H9 (cell line): ENCODE measurements at regions not wholly inside any gene's neighbourhood (a gene's known extent, or its start where the extent isn't known, plus 50 kb on each side); places are given as distances from the start of the nearest gene placed in this dataset.

Experiments used
- DNase-seq: peaks from one replicate; pipeline ENCODE4 v3.0.0-alpha.2; 2017
- H2AFZ ChIP-seq: one replicate; pipeline ENCODE4 v1.6.1; 2013; ENCODE audit warnings: mild to moderate bottlenecking, low read length, control low read depth, moderate library complexity
- H2AK5ac ChIP-seq: 2 replicates; pipeline ENCODE4 v1.6.1; 2013; ENCODE audit warnings: low read length, control low read depth, mixed read lengths; ENCODE audit not compliant: insufficient read length
- H2BK120ac ChIP-seq: one replicate; pipeline ENCODE4 v1.6.1; 2013; ENCODE audit warnings: low read depth, mild to moderate bottlenecking, low read length, control low read depth, inconsistent platforms; ENCODE audit not compliant: poor library complexity, severe bottlenecking
- H2BK12ac ChIP-seq: 2 replicates; pipeline ENCODE4 v1.6.1; 2013; ENCODE audit warnings: low read length, control low read depth, mixed read lengths, low read depth; ENCODE audit not compliant: insufficient read length
- H2BK15ac ChIP-seq: 2 replicates; pipeline ENCODE4 v1.6.1; 2013; ENCODE audit warnings: low read depth, low read length, control low read depth
- H2BK20ac ChIP-seq: one replicate; pipeline ENCODE4 v1.6.1; 2013; ENCODE audit warnings: low read depth, mild to moderate bottlenecking, low read length, control low read depth, inconsistent platforms; ENCODE audit not compliant: poor library complexity, severe bottlenecking
- H2BK5ac ChIP-seq: 2 replicates; pipeline ENCODE4 v1.6.1; 2013; ENCODE audit warnings: low read length, control low read depth, mixed read lengths; ENCODE audit not compliant: insufficient read length
- H3K14ac ChIP-seq: 2 replicates; pipeline ENCODE4 v1.6.1; 2013; ENCODE audit warnings: low read length, control low read depth; ENCODE audit not compliant: insufficient read depth
- H3K18ac ChIP-seq: 2 replicates; pipeline ENCODE4 v1.6.1; 2013; ENCODE audit warnings: low read depth, mild to moderate bottlenecking, mixed read lengths, low read length, control low read depth; ENCODE audit not compliant: insufficient read length
- H3K23ac ChIP-seq: 2 replicates; pipeline ENCODE4 v1.6.1; 2013; ENCODE audit warnings: low read length, control low read depth, mixed read lengths, low read depth; ENCODE audit not compliant: insufficient read length
- H3K23me2 ChIP-seq: 2 replicates; pipeline ENCODE4 v1.6.1; 2013; ENCODE audit warnings: low read depth, mild to moderate bottlenecking, mixed read lengths, low read length, control low read depth; ENCODE audit not compliant: insufficient read length, poor library complexity, severe bottlenecking
- H3K27ac ChIP-seq: 2 replicates; pipeline ENCODE4 v1.5.1; 2013; ENCODE audit warnings: low read length, control low read depth, mixed read lengths, low read depth; ENCODE audit not compliant: insufficient read length
- H3K27me3 ChIP-seq: 2 replicates; pipeline ENCODE4 v1.6.1; 2013; ENCODE audit warnings: low read length, control low read depth, inconsistent platforms; ENCODE audit not compliant: insufficient read depth
- H3K4ac ChIP-seq: 2 replicates; pipeline ENCODE4 v1.6.1; 2013; ENCODE audit warnings: low read depth, mild to moderate bottlenecking, control low read depth, inconsistent platforms, low read length, moderate library complexity
- H3K4me1 ChIP-seq: 2 replicates; pipeline ENCODE4 v1.6.1; 2013; ENCODE audit warnings: low read length, control low read depth, inconsistent platforms; ENCODE audit not compliant: insufficient read depth
- H3K4me2 ChIP-seq: 2 replicates; pipeline ENCODE4 v1.6.1; 2013; ENCODE audit warnings: low read length, control low read depth, mixed read lengths; ENCODE audit not compliant: insufficient read length, insufficient read depth
- H3K56ac ChIP-seq: 2 replicates; pipeline ENCODE4 v1.6.1; 2013; ENCODE audit warnings: low read depth, mild to moderate bottlenecking, mixed read lengths, low read length, control low read depth; ENCODE audit not compliant: insufficient read length
- H3K79me1 ChIP-seq: 2 replicates; pipeline ENCODE4 v1.6.1; 2013; ENCODE audit warnings: low read depth, mild to moderate bottlenecking, moderate library complexity, low read length, control low read depth, inconsistent platforms; ENCODE audit not compliant: insufficient read depth, poor library complexity, severe bottlenecking
- H3K79me2 ChIP-seq: 2 replicates; pipeline ENCODE4 v1.6.1; 2013; ENCODE audit warnings: low read length, control low read depth, inconsistent platforms; ENCODE audit not compliant: insufficient read depth
- H3K9ac ChIP-seq: 2 replicates; pipeline ENCODE4 v1.6.1; 2013; ENCODE audit warnings: low read length, control low read depth, mixed read lengths; ENCODE audit not compliant: insufficient read length; ENCODE audit errors: extremely low read depth
- H3K9me3 ChIP-seq: one replicate; pipeline ENCODE4 v1.6.1; 2013; ENCODE audit warnings: low read depth, low read length, inconsistent platforms; ENCODE audit not compliant: control insufficient read depth
- H3T11ph ChIP-seq: one replicate; pipeline ENCODE4 v1.6.1; 2013; ENCODE audit warnings: mild to moderate bottlenecking, low read length, control low read depth, inconsistent platforms
- H4K20me1 ChIP-seq: one replicate; pipeline ENCODE4 v1.6.1; 2013; ENCODE audit not compliant: control insufficient read depth, insufficient read length, insufficient read depth
- H4K5ac ChIP-seq: 2 replicates; pipeline ENCODE4 v1.6.1; 2013; ENCODE audit warnings: low read depth, mild to moderate bottlenecking, mixed read lengths, low read length, control low read depth; ENCODE audit not compliant: insufficient read length
- H4K8ac ChIP-seq: replicated peaks from 2 replicates; pipeline ENCODE4 v1.6.1; 2013; ENCODE audit warnings: low read length, control low read depth, mixed read lengths, low read depth; ENCODE audit not compliant: insufficient read length
- H4K91ac ChIP-seq: 2 replicates; pipeline ENCODE4 v1.6.1; 2013; ENCODE audit warnings: low read depth, mild to moderate bottlenecking, moderate library complexity, mixed read lengths, low read length, control low read depth; ENCODE audit not compliant: insufficient read length
- H3K27ac Mint-ChIP-seq, 3 experiments: 2 replicates in 2 of 3; 3 replicates in 1 of 3; pipeline ENCODE4 v1.8.0; 2020 to 2021; ENCODE audit warnings: mixed read lengths in 3 of 3, mild to moderate bottlenecking in 1 of 3, moderate library complexity in 1 of 3
- H3K27me3 Mint-ChIP-seq: 2 replicates; pipeline ENCODE4 v1.8.0; 2021; ENCODE audit warnings: low read depth, mild to moderate bottlenecking, moderate library complexity, mixed read lengths
- H3K36me3 Mint-ChIP-seq, 3 experiments: 2 replicates in 2 of 3; 3 replicates in 1 of 3; pipeline ENCODE4 v1.8.0; 2020 to 2021; ENCODE audit warnings: low read depth in 3 of 3, mixed read lengths in 3 of 3; ENCODE audit not compliant: insufficient read depth in 1 of 3
- H3K4me1 Mint-ChIP-seq, 2 experiments: 2 replicates each; pipeline ENCODE4 v1.8.0; 2020; ENCODE audit warnings: mixed read lengths in 2 of 2
- H3K4me3 Mint-ChIP-seq, 2 experiments: 2 replicates in 1 of 2; 3 replicates in 1 of 2; pipeline ENCODE4 v1.8.0; 2020 to 2021; ENCODE audit warnings: mild to moderate bottlenecking in 2 of 2, mixed read lengths in 2 of 2, moderate library complexity in 1 of 2
- H3K9me3 Mint-ChIP-seq, 2 experiments: 2 replicates in 1 of 2; 3 replicates in 1 of 2; pipeline ENCODE4 v1.8.0; 2020; ENCODE audit warnings: mild to moderate bottlenecking in 2 of 2, mixed read lengths in 2 of 2, moderate library complexity in 1 of 2
- CTCF ChIP-seq: fragments of 200-600 bp; sonication (generic); conservative IDR thresholded peaks from 3 replicates; pipeline ENCODE4 v1.8.0; 2021; ENCODE audit warnings: antibody characterized with exemption, mild to moderate bottlenecking
- WGBS: extraction: QIAGEN DNeasy Blood & Tissue Kit; methylation state at CpG from one replicate; pipeline ENCODE4 v1.1.7; 2013; ENCODE audit warnings: missing lambda C conversion rate, low lambda C conversion rate, mixed read lengths; ENCODE audit not compliant: insufficient read length; ENCODE audit errors: extremely low coverage; 5-methylcytosine and 5-hydroxymethylcytosine counted together

GRCh38 chr1:98145655-98146054 lies 224.8 kb upstream of the DPYD start:
- H3K4ac ChIP-seq = no peak overlapping the region
- no peaks in the 10 kb centered on the region for H4K20me1 ChIP-seq
- H4K91ac ChIP-seq = no peak overlapping the region

More at GRCh38 chr1:98145655-98146054, 224.8 kb upstream of the DPYD start:
- Mint-ChIP-seq H3K9me3 (peaks cover 0 to 3% of the 10 kb centered on the region in 2 experiments; a peak in 1 of 5 replicates), H3K27me3 (no peaks in the 10 kb centered on the region), H3K4me3 (no peak overlapping the region), H3K36me3 (no peaks in the 10 kb centered on the region), H3K27ac (no peak overlapping the region), H3K4me1 (no peaks in the 10 kb centered on the region)
- DNase-seq = no peak
- Histone ChIP-seq H4K8ac (no peak overlapping the region), H3K79me2 (no peaks in the 10 kb centered on the region), H2AFZ (no peak overlapping the region), H2BK20ac (no peak overlapping the region), H3K4me1 (no peaks in the 10 kb centered on the region), H3K27ac (no peak overlapping the region), H3T11ph (no peak overlapping the region), H3K23ac (no peak overlapping the region), H3K9ac (no peak overlapping the region), H3K79me1 (no peaks in the 10 kb centered on the region), H3K4me2 (no peak overlapping the region), H3K18ac (no peak overlapping the region), H2BK5ac (no peak overlapping the region), H3K14ac (no peak overlapping the region), H3K9me3 (no peaks in the 10 kb centered on the region), H2AK5ac (no peak overlapping the region), H4K5ac (no peak overlapping the region), H2BK12ac (no peak overlapping the region), H2BK120ac (no peak overlapping the region), H2BK15ac (no peak overlapping the region), H3K56ac (no peak overlapping the region), H3K23me2 (no peaks in the 10 kb centered on the region), H3K27me3 (no peaks in the 10 kb centered on the region)
- no CpG with 5 or more reads among the region's 2 CpGs for WGBS
- no peak for TF ChIP-seq CTCF
